WERI-Rb-1 (cell line): ENCODE measurements at regions not wholly inside any gene's neighbourhood (a gene's known extent, or its start where the extent isn't known, plus 50 kb on each side); places are given as distances from the start of the nearest gene placed in this dataset.
"Not testable (repeated sequence)": the region's sequence is repeated elsewhere in the genome, so short reads cannot be mapped to it uniquely, and the experiment has no call there.

ENCODE experiments used
- DNase-seq: peaks from one replicate; pipeline ENCODE4 v3.0.0-alpha.2; 2020
- H3K27ac ChIP-seq: fragments of 250-450 bp; sonication (Bioruptor Pico); 2 replicates; pipeline ENCODE4 v1.5.1; 2020; ENCODE audit warnings: mild to moderate bottlenecking, moderate library complexity
- H3K27me3 ChIP-seq: fragments of 250-450 bp; sonication (Bioruptor Pico); 2 replicates; pipeline ENCODE4 v1.5.1; 2021; ENCODE audit warnings: mild to moderate bottlenecking, low read depth, moderate library complexity; ENCODE audit not compliant: insufficient read depth, severe bottlenecking
- H3K36me3 ChIP-seq: fragments of 250-450 bp; sonication (Bioruptor Pico); 2 replicates; pipeline ENCODE4 v1.5.1; 2020; ENCODE audit warnings: mild to moderate bottlenecking, moderate library complexity
- H3K4me3 ChIP-seq: 2 replicates; pipeline ENCODE4 v1.5.1; 2011; ENCODE audit warnings: low read depth, mild to moderate bottlenecking, control low read depth, low read length
- H3K9me3 ChIP-seq: fragments of 250-450 bp; sonication (Bioruptor Pico); 2 replicates; pipeline ENCODE4 v1.5.1; 2021; ENCODE audit warnings: mild to moderate bottlenecking, moderate library complexity; ENCODE audit not compliant: severe bottlenecking
- CTCF ChIP-seq: IDR thresholded peaks from 2 replicates; pipeline ENCODE4 v1.5.1; 2011; ENCODE audit warnings: low read depth, mild to moderate bottlenecking, control low read depth, inconsistent platforms, low read length

- DNase-seq, result no peak
- no peak for TF ChIP-seq CTCF
- Histone ChIP-seq H3K4me3 (no peak overlapping the region), H3K36me3 (no peaks in the 10 kb centered on the region), H3K27ac (no peak overlapping the region), H3K27me3 (no peaks in the 10 kb centered on the region), H3K9me3 (no peaks in the 10 kb centered on the region)
Measured at GRCh38 chr6:12534069-12534853, 182.3 kb upstream of the PHACTR1 start.

GRCh38 chr6:12535586-12536314 lies 180.8 kb upstream of the PHACTR1 start:
- no peaks in the 10 kb centered on the region for H3K36me3 ChIP-seq
- no peaks in the 10 kb centered on the region for H3K9me3 ChIP-seq
- no peak overlapping the region for H3K27ac ChIP-seq
- H3K27me3 ChIP-seq, result no peaks in the 10 kb centered on the region
- no peak for DNase-seq
- H3K4me3 ChIP-seq, result no peak overlapping the region
- no peak for TF ChIP-seq CTCF

- no peaks in the 10 kb centered on the region for H3K27me3 ChIP-seq
- no peak overlapping the region for H3K27ac ChIP-seq
- no peak overlapping the region for H3K4me3 ChIP-seq
- no peaks in the 10 kb centered on the region for H3K9me3 ChIP-seq
- TF ChIP-seq CTCF, result no peak
- no peaks in the 10 kb centered on the region for H3K36me3 ChIP-seq
- DNase-seq, result no peak
Measured at GRCh38 chr6:12536416-12536815, 180.2 kb upstream of the PHACTR1 start.

GRCh38 chr6:12537389-12537788 lies 179.2 kb upstream of the PHACTR1 start:
- Histone ChIP-seq H3K27me3 (no peaks in the 10 kb centered on the region), H3K4me3 (no peak overlapping the region), H3K27ac (no peak overlapping the region), H3K36me3 (no peaks in the 10 kb centered on the region), H3K9me3 (peaks cover 4% of the 10 kb centered on the region)
- no peak for TF ChIP-seq CTCF
- DNase-seq, result no peak

- no peak overlapping the region for H3K27ac ChIP-seq
- no peak for TF ChIP-seq CTCF
- H3K36me3 ChIP-seq, result no peaks in the 10 kb centered on the region
- H3K9me3 ChIP-seq, result peaks cover 11% of the 10 kb centered on the region
- H3K27me3 ChIP-seq, result no peaks in the 10 kb centered on the region
- DNase-seq, result no peak
- no peak overlapping the region for H3K4me3 ChIP-seq
Measured at GRCh38 chr6:12538881-12539357, 177.6 kb upstream of the PHACTR1 start.

GRCh38 chr6:12542319-12543115 lies 174.1 kb upstream of the PHACTR1 start:
- not testable (repeated sequence) for H3K27ac ChIP-seq

More at GRCh38 chr6:12542319-12543115, 174.1 kb upstream of the PHACTR1 start:
- H3K9me3 ChIP-seq, result peaks cover 11% of the 10 kb centered on the region
- H3K27me3 ChIP-seq, H3K36me3 ChIP-seq, H3K4me3 ChIP-seq, DNase-seq: not testable (repeated sequence)
